Mucosa of rectum (tissue), 2 donors: ENCODE measurements at regions not wholly inside any gene's neighbourhood (a gene's known extent, or its start where the extent isn't known, plus 50 kb on each side); places are given as distances from the start of the nearest gene placed in this dataset.

Experiments
- H3K27ac ChIP-seq, 2 donors: one replicate each; pipeline ENCODE4 v1.7.0; 2013; ENCODE audit warnings: inconsistent platforms in 2 of 2, low read depth in 2 of 2, low read length in 2 of 2
- H3K27me3 ChIP-seq, 2 donors: one replicate each; pipeline ENCODE4 v1.7.0; 2013; ENCODE audit warnings: low read length in 2 of 2; ENCODE audit not compliant: control insufficient read depth in 2 of 2, insufficient read depth in 2 of 2
- H3K36me3 ChIP-seq, 2 donors: one replicate each; pipeline ENCODE4 v1.7.0; 2013; ENCODE audit warnings: low read length in 2 of 2; ENCODE audit not compliant: control insufficient read depth in 2 of 2, insufficient read depth in 2 of 2
- H3K4me1 ChIP-seq, 2 donors: one replicate each; pipeline ENCODE4 v1.7.0; 2013; ENCODE audit warnings: low read length in 2 of 2, mild to moderate bottlenecking in 1 of 2; ENCODE audit not compliant: control insufficient read depth in 2 of 2, insufficient read depth in 2 of 2
- H3K4me3 ChIP-seq, 2 donors: one replicate each; pipeline ENCODE4 v1.7.0; 2013; ENCODE audit warnings: low read length in 2 of 2
- H3K9ac ChIP-seq, 2 donors: one replicate each; pipeline ENCODE4 v1.7.0; 2013; ENCODE audit warnings: low read length in 2 of 2, low read depth in 1 of 2, mild to moderate bottlenecking in 1 of 2
- H3K9me3 ChIP-seq, 2 donors: one replicate each; pipeline ENCODE4 v1.7.0; 2013; ENCODE audit warnings: low read length in 2 of 2; ENCODE audit not compliant: control insufficient read depth in 2 of 2
- donor health status: healthy.
- donor health status: Normal muscosa, but diverticular disease.

- no peaks in the 10 kb centered on the region for H3K27me3 ChIP-seq
- H3K36me3 ChIP-seq = no peaks in the 10 kb centered on the region
- H3K4me1 ChIP-seq = no peaks in the 10 kb centered on the region
- no peak overlapping the region for H3K4me3 ChIP-seq
- no peak overlapping the region for H3K9ac ChIP-seq
- H3K9me3 ChIP-seq = no peaks in the 10 kb centered on the region
- H3K27ac ChIP-seq = peak overlapping the region in 1 of 2 donors; percentile 3
Observed at GRCh38 chr10:78472551-78472890, 438.9 kb downstream of the RPS24 start.

GRCh38 chr10:78473006-78473405 is 439.3 kb downstream of the RPS24 start:
- no peak overlapping the region for H3K9ac ChIP-seq
- no peaks in the 10 kb centered on the region for H3K27me3 ChIP-seq
- no peak overlapping the region for H3K4me3 ChIP-seq
- no peak overlapping the region for H3K27ac ChIP-seq
- no peaks in the 10 kb centered on the region for H3K36me3 ChIP-seq
- H3K4me1 ChIP-seq = no peaks in the 10 kb centered on the region
- H3K9me3 ChIP-seq = no peaks in the 10 kb centered on the region

GRCh38 chr10:78474743-78475142 is 441.1 kb downstream of the RPS24 start:
- H3K9me3 ChIP-seq = no peaks in the 10 kb centered on the region
- H3K9ac ChIP-seq = no peak overlapping the region
- H3K27ac ChIP-seq = no peak overlapping the region
- no peaks in the 10 kb centered on the region for H3K27me3 ChIP-seq
- no peaks in the 10 kb centered on the region for H3K36me3 ChIP-seq
- no peak overlapping the region for H3K4me3 ChIP-seq
- H3K4me1 ChIP-seq = no peaks in the 10 kb centered on the region

- Histone ChIP-seq H3K4me3 (no peak overlapping the region), H3K9me3 (no peaks in the 10 kb centered on the region), H3K27me3 (no peaks in the 10 kb centered on the region), H3K36me3 (no peaks in the 10 kb centered on the region), H3K4me1 (no peaks in the 10 kb centered on the region), H3K9ac (no peak overlapping the region), H3K27ac (no peak overlapping the region)
Observed at GRCh38 chr10:78475437-78475836, 441.8 kb downstream of the RPS24 start.

GRCh38 chr10:78476156-78476555 is 442.5 kb downstream of the RPS24 start:
- no peaks in the 10 kb centered on the region for H3K27me3 ChIP-seq
- H3K9ac ChIP-seq = no peak overlapping the region
- no peak overlapping the region for H3K4me3 ChIP-seq
- no peak overlapping the region for H3K27ac ChIP-seq
- no peaks in the 10 kb centered on the region for H3K9me3 ChIP-seq
- no peaks in the 10 kb centered on the region for H3K4me1 ChIP-seq
- H3K36me3 ChIP-seq = no peaks in the 10 kb centered on the region

GRCh38 chr10:78476844-78477243 is 443.2 kb downstream of the RPS24 start:
- no peaks in the 10 kb centered on the region for H3K36me3 ChIP-seq
- no peak overlapping the region for H3K27ac ChIP-seq
- H3K4me3 ChIP-seq = no peak overlapping the region
- no peaks in the 10 kb centered on the region for H3K27me3 ChIP-seq
- H3K9me3 ChIP-seq = no peaks in the 10 kb centered on the region
- no peaks in the 10 kb centered on the region for H3K4me1 ChIP-seq
- no peak overlapping the region for H3K9ac ChIP-seq

GRCh38 chr10:78478919-78479318 is 445.3 kb downstream of the RPS24 start:
- Histone ChIP-seq H3K9ac (no peak overlapping the region), H3K36me3 (no peaks in the 10 kb centered on the region), H3K4me3 (no peak overlapping the region), H3K27me3 (no peaks in the 10 kb centered on the region), H3K9me3 (no peaks in the 10 kb centered on the region), H3K4me1 (no peaks in the 10 kb centered on the region), H3K27ac (no peak overlapping the region)

- no peaks in the 10 kb centered on the region for H3K9me3 ChIP-seq
Observed at GRCh38 chr10:78479467-78479866, 445.8 kb downstream of the RPS24 start.

GRCh38 chr10:78481842-78482241 is 448.2 kb downstream of the RPS24 start:
- Histone ChIP-seq H3K9ac (no peak overlapping the region), H3K4me3 (no peak overlapping the region), H3K27me3 (no peaks in the 10 kb centered on the region), H3K36me3 (no peaks in the 10 kb centered on the region), H3K4me1 (no peaks in the 10 kb centered on the region), H3K9me3 (no peaks in the 10 kb centered on the region), H3K27ac (no peak overlapping the region)

More at GRCh38 chr10:78479467-78479866, 445.8 kb downstream of the RPS24 start:
- H3K36me3 ChIP-seq = no peaks in the 10 kb centered on the region
- no peaks in the 10 kb centered on the region for H3K27me3 ChIP-seq
- no peaks in the 10 kb centered on the region for H3K4me1 ChIP-seq
- H3K4me3 ChIP-seq = no peak overlapping the region
- no peak overlapping the region for H3K27ac ChIP-seq
- no peak overlapping the region for H3K9ac ChIP-seq

GRCh38 chr10:78483641-78484040 is 450.0 kb downstream of the RPS24 start:
- no peaks in the 10 kb centered on the region for H3K4me1 ChIP-seq
- H3K27ac ChIP-seq = no peak overlapping the region
- H3K9me3 ChIP-seq = no peaks in the 10 kb centered on the region
- no peak overlapping the region for H3K4me3 ChIP-seq
- no peaks in the 10 kb centered on the region for H3K36me3 ChIP-seq
- no peaks in the 10 kb centered on the region for H3K27me3 ChIP-seq
- no peak overlapping the region for H3K9ac ChIP-seq

GRCh38 chr10:78489034-78489433 is 455.4 kb downstream of the RPS24 start:
- Histone ChIP-seq H3K4me3 (no peak overlapping the region), H3K27me3 (no peaks in the 10 kb centered on the region), H3K4me1 (no peaks in the 10 kb centered on the region), H3K9ac (no peak overlapping the region), H3K27ac (no peak overlapping the region), H3K36me3 (no peaks in the 10 kb centered on the region), H3K9me3 (no peaks in the 10 kb centered on the region)
